Endothelial cell (in vitro differentiated cells): ENCODE measurements at regions not wholly inside any gene's neighbourhood (a gene's known extent, or its start where the extent isn't known, plus 50 kb on each side); places are given as distances from the start of the nearest gene placed in this dataset.

ENCODE experiments used
- DNase-seq: peaks from one replicate; pipeline ENCODE4 v3.0.0; 2021; ENCODE audit warnings: low spot score
- H3K27ac Mint-ChIP-seq: one replicate; pipeline ENCODE4 v1.8.0; 2021; ENCODE audit warnings: mixed read lengths, inconsistent platforms; ENCODE audit not compliant: unreplicated experiment
- H3K27me3 Mint-ChIP-seq: one replicate; pipeline ENCODE4 v1.8.0; 2021; ENCODE audit warnings: mild to moderate bottlenecking, moderate library complexity, mixed read lengths, inconsistent platforms; ENCODE audit not compliant: unreplicated experiment
- H3K36me3 Mint-ChIP-seq: one replicate; pipeline ENCODE4 v1.8.0; 2021; ENCODE audit warnings: mild to moderate bottlenecking, low read depth, mixed read lengths, inconsistent platforms; ENCODE audit not compliant: unreplicated experiment
- H3K4me1 Mint-ChIP-seq: one replicate; pipeline ENCODE4 v1.8.0; 2021; ENCODE audit warnings: mild to moderate bottlenecking, mixed read lengths, inconsistent platforms; ENCODE audit not compliant: unreplicated experiment
- H3K4me3 Mint-ChIP-seq: one replicate; pipeline ENCODE4 v1.8.0; 2021; ENCODE audit warnings: mild to moderate bottlenecking, mixed read lengths, inconsistent platforms; ENCODE audit not compliant: unreplicated experiment
- H3K9me3 Mint-ChIP-seq: one replicate; pipeline ENCODE4 v1.8.0; 2021; ENCODE audit warnings: mixed read lengths, inconsistent platforms; ENCODE audit not compliant: unreplicated experiment
- TF ChIP-seq, protein P1 (sequence below): fragments of 200-600 bp; sonication (generic); IDR thresholded peaks from one replicate; pipeline ENCODE4 v1.5.0; 2021; ENCODE audit warnings: antibody characterized with exemption; ENCODE audit not compliant: unreplicated experiment

DNA sequence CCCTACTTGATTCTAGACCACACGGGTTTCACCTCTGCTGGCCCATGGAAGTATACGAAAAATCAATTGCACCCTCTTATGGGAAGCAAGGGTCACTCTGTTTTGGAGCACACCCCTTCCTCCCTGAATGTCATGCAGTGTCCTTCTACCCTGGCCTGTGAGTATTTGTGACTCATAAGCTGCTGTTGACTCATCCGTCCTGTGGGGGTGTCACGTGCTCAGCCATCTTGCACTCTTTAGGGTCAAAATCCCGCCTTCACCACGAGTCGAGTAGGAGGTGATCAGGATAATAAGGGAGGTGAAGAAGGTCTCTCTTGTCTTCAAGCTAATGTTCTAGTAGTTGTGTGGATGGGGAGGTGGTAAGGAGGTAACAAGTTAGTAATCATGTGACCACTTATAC, 341.0 kb upstream of the EEF2KMT start:
- Mint-ChIP-seq H3K9me3 (no peaks in the 10 kb centered on the region), H3K4me1 (peaks cover 3% of the 10 kb centered on the region), H3K4me3 (no peak overlapping the region), H3K36me3 (no peaks in the 10 kb centered on the region), H3K27me3 (peaks cover 6% of the 10 kb centered on the region), H3K27ac (no peak overlapping the region)
- DNase-seq, result no peak
- TF ChIP-seq, protein P1, sequence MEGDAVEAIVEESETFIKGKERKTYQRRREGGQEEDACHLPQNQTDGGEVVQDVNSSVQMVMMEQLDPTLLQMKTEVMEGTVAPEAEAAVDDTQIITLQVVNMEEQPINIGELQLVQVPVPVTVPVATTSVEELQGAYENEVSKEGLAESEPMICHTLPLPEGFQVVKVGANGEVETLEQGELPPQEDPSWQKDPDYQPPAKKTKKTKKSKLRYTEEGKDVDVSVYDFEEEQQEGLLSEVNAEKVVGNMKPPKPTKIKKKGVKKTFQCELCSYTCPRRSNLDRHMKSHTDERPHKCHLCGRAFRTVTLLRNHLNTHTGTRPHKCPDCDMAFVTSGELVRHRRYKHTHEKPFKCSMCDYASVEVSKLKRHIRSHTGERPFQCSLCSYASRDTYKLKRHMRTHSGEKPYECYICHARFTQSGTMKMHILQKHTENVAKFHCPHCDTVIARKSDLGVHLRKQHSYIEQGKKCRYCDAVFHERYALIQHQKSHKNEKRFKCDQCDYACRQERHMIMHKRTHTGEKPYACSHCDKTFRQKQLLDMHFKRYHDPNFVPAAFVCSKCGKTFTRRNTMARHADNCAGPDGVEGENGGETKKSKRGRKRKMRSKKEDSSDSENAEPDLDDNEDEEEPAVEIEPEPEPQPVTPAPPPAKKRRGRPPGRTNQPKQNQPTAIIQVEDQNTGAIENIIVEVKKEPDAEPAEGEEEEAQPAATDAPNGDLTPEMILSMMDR, result no peak

DNA sequence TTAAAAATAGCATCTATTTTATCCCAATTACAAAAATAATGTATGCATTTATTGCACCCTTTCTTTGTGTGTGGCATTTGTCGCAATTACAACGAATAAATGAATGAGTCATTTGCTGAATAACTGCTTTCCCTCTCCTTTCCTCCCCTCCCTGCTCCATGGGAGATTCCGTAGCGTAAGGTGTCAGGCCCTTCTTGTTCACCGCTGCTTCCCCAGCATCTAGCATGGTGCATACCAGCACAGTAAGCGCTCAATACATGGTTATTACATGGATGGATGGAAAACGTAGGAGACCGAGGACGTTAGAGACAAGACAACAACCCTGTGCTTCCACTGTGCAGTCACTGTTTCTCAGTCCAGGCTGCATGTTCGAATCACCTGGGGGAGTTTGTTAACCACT, 336.0 kb upstream of the EEF2KMT start:
- TF ChIP-seq, protein P1, result no peak
- DNase-seq, result no peak
- Mint-ChIP-seq H3K4me3 (no peak overlapping the region), H3K27ac (no peak overlapping the region), H3K36me3 (no peaks in the 10 kb centered on the region), H3K4me1 (peaks cover 9% of the 10 kb centered on the region), H3K9me3 (no peaks in the 10 kb centered on the region), H3K27me3 (peaks cover 7% of the 10 kb centered on the region)

DNA sequence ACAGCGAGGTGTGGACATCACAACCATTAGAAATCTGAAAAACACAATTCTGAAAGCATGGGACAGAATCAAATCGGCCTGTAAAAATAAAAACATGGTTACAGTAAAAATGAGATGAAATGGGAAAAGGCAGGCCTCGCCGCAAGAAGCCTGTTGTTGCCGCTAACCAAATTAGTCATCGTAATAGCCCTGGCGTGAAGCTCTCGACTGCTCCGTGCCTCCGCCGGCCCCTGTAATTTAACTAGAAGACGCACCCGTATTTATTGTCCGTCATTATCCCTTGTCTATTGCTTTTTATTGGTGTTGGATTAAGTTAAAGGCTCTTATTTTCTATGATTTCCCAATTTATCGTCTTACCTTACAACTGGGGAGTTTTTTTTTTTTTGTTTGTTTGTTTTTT, 334.6 kb upstream of the EEF2KMT start:
- H3K4me3 Mint-ChIP-seq, result no peak overlapping the region
- no peaks in the 10 kb centered on the region for H3K9me3 Mint-ChIP-seq
- TF ChIP-seq, protein P1, result no peak
- no peak for DNase-seq
- peaks cover 9% of the 10 kb centered on the region for H3K4me1 Mint-ChIP-seq
- H3K27me3 Mint-ChIP-seq, result peaks cover 10% of the 10 kb centered on the region
- no peaks in the 10 kb centered on the region for H3K36me3 Mint-ChIP-seq
- no peak overlapping the region for H3K27ac Mint-ChIP-seq

DNA sequence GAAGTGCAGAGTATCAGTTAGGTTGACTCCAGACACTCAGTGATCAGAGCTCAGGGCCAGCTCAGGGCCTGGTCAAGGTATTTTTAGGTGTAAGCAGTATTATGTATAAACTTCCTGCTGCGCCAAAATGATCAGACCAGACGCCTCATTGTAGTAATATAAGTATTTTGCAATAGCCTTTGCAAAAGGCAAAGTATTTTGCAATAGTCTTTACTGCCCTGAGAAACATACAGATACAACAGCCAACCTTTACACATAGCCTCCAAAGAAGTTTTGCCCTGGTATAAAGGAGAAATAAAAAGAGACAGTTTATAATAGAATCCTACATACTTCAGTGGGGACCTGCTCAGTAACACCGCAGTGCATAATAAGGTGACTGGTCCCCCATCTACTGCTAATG, 333.0 kb upstream of the EEF2KMT start:
- Mint-ChIP-seq H3K36me3 (no peaks in the 10 kb centered on the region), H3K9me3 (no peaks in the 10 kb centered on the region), H3K27me3 (peaks cover 10% of the 10 kb centered on the region), H3K27ac (no peak overlapping the region), H3K4me1 (peaks cover 14% of the 10 kb centered on the region), H3K4me3 (no peak overlapping the region)
- TF ChIP-seq, protein P1, result no peak
- DNase-seq, result no peak

DNA sequence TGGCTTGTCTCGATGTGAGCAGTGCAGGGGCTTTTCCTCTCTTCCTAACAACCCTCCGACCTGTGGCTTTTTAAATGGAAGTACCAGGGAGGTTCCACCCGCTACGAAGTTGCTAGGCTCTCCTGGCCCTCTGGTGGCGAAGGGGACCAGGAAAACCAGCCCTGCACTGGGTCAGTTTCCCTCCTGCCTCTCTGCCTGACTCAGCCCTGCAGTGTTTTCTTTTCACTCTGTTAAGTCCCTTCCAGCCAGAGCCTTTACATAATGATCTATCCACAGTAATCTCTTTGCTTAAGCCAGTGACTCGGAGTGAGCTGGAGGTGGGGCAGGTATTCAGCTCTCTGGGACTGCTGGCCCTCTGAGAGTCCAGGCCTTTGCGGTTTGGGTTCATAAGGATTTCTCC, 331.3 kb upstream of the EEF2KMT start:
- no peaks in the 10 kb centered on the region for H3K9me3 Mint-ChIP-seq
- TF ChIP-seq, protein P1, result peak; percentile 15
- peak; percentile 52 for DNase-seq
- H3K36me3 Mint-ChIP-seq, result no peaks in the 10 kb centered on the region
- H3K4me1 Mint-ChIP-seq, result peaks cover 15% of the 10 kb centered on the region
- peaks cover 10% of the 10 kb centered on the region for H3K27me3 Mint-ChIP-seq
- no peak overlapping the region for H3K4me3 Mint-ChIP-seq
- no peak overlapping the region for H3K27ac Mint-ChIP-seq
